Glutamatergic neuron (in vitro differentiated cells): ENCODE measurements at regions not wholly inside any gene's neighbourhood (a gene's known extent, or its start where the extent isn't known, plus 50 kb on each side); places are given as distances from the start of the nearest gene placed in this dataset.

Experiments used
- DNase-seq: peaks from one replicate; pipeline ENCODE4 v3.0.0; 2022
- H3K27ac Mint-ChIP-seq: one replicate; pipeline ENCODE4 v1.8.0; 2020; ENCODE audit warnings: mild to moderate bottlenecking, mixed read lengths, inconsistent platforms; ENCODE audit not compliant: unreplicated experiment
- H3K27me3 Mint-ChIP-seq: one replicate; pipeline ENCODE4 v1.8.0; 2020; ENCODE audit warnings: mild to moderate bottlenecking, moderate library complexity, mixed read lengths, inconsistent platforms; ENCODE audit not compliant: unreplicated experiment
- H3K36me3 Mint-ChIP-seq: one replicate; pipeline ENCODE4 v1.8.0; 2020; ENCODE audit warnings: mild to moderate bottlenecking, mixed read lengths, inconsistent platforms; ENCODE audit not compliant: unreplicated experiment
- H3K4me1 Mint-ChIP-seq: one replicate; pipeline ENCODE4 v1.8.0; 2020; ENCODE audit warnings: mild to moderate bottlenecking, low read depth, mixed read lengths, inconsistent platforms; ENCODE audit not compliant: unreplicated experiment
- H3K4me3 Mint-ChIP-seq: one replicate; pipeline ENCODE4 v1.8.0; 2020; ENCODE audit warnings: mild to moderate bottlenecking, mixed read lengths, inconsistent platforms; ENCODE audit not compliant: unreplicated experiment
- H3K9me3 Mint-ChIP-seq: one replicate; pipeline ENCODE4 v1.8.0; 2020; ENCODE audit warnings: mild to moderate bottlenecking, moderate library complexity, mixed read lengths, inconsistent platforms; ENCODE audit not compliant: unreplicated experiment
- CTCF ChIP-seq: fragments of 200-600 bp; sonication (generic); IDR thresholded peaks from one replicate; pipeline ENCODE4 v1.5.0; 2021; ENCODE audit not compliant: partially characterized antibody, unreplicated experiment

DNA sequence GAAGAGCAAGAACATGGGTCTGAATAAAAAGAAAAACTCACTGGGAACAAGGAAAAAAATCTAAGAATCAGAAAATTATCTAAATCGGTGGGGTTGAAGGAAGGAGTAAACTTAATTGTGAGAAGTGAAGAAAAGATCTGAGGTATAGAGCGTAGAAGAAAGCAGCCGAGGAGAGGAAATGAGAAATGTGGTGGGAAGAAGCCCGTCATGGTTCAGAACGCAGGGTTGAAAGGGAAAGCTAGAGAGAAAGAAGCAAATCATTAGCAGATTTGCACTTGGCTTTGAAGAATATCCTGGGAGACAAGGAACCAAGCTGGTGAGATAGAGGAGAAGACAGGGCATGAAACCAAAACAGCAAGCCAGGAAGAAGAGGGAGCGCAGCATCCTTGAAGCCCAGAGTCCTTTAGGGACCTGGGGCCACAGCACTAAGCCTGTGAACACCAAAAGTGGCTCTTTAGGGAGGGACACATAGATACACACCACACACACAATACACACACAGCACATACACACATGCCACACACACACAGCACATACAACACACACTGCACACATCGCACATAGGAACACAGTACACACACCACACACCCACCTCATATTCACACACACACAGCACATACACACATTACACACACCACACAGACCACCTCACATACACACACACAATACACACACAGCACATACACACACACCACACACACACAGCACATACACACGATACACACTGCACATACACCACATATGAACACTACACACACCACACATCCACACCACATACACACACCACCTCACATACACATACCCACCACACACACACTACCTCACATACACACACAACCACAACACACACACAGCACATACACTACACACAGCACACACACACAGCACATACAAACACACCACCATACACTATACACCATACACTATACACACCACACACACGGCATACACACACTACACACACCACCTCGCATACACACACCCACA, 274.6 kb downstream of the ETAA1 start:
- H3K27ac Mint-ChIP-seq, result no peak overlapping the region
- no peak overlapping the region for H3K4me3 Mint-ChIP-seq
- TF ChIP-seq CTCF, result no peak
- DNase-seq, result no peak
- H3K36me3 Mint-ChIP-seq, result no peaks in the 10 kb centered on the region
- no peaks in the 10 kb centered on the region for H3K27me3 Mint-ChIP-seq
- H3K9me3 Mint-ChIP-seq, result no peaks in the 10 kb centered on the region
- H3K4me1 Mint-ChIP-seq, result peaks cover 4% of the 10 kb centered on the region

DNA sequence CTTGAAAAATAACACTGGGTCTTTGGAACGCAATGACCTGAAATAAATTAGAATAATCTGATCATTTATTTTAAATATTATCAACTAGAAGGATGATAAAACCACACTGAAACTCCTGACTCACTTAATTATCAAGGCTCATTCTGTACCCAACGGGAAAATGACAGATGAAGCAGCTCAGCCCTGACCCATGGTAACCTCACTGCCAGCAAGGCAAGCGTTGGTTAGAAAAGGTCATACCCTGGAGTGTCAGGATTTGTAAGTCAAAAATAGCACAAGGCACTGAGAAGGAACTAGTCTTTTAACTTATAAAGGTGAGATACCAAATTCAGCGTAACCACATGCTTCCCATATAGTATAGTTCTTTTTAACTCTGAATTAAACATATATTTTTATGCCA, 277.5 kb downstream of the ETAA1 start:
- Mint-ChIP-seq H3K9me3 (no peaks in the 10 kb centered on the region), H3K27ac (no peak overlapping the region), H3K36me3 (no peaks in the 10 kb centered on the region), H3K4me1 (peaks cover 4% of the 10 kb centered on the region), H3K4me3 (no peak overlapping the region), H3K27me3 (no peaks in the 10 kb centered on the region)
- DNase-seq, result no peak
- TF ChIP-seq CTCF, result no peak

GRCh38 chr2:67684991-67685390, 287.9 kb downstream of the ETAA1 start:
- H3K4me1 Mint-ChIP-seq, result no peaks in the 10 kb centered on the region
- no peak for TF ChIP-seq CTCF
- no peak overlapping the region for H3K4me3 Mint-ChIP-seq
- H3K36me3 Mint-ChIP-seq, result no peaks in the 10 kb centered on the region
- DNase-seq, result no peak
- H3K27me3 Mint-ChIP-seq, result peaks cover 1% of the 10 kb centered on the region
- H3K27ac Mint-ChIP-seq, result no peak overlapping the region
- no peaks in the 10 kb centered on the region for H3K9me3 Mint-ChIP-seq

DNA sequence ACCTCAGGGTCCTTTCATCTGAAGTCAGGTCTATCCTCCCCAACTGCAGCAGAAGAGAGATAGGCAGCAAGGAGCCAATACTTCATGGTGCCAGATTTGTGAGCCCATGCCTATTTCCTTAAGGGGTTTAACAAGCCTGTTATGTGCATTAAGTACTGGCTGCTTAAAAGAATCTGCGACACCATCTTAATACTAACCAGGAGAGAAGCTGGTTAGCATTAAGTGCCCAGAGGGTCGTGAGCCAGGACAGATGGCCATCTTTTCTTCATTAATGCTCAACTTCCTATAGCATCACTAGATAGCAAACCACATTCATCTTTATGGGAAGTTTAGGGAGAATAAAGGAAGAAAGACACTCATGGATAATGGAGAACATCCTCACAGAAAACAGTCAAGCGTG, 289.1 kb downstream of the ETAA1 start:
- H3K9me3 Mint-ChIP-seq, result no peaks in the 10 kb centered on the region
- H3K27me3 Mint-ChIP-seq, result peaks cover 1% of the 10 kb centered on the region
- no peaks in the 10 kb centered on the region for H3K4me1 Mint-ChIP-seq
- no peaks in the 10 kb centered on the region for H3K36me3 Mint-ChIP-seq
- no peak for DNase-seq
- TF ChIP-seq CTCF, result no peak
- H3K4me3 Mint-ChIP-seq, result no peak overlapping the region
- no peak overlapping the region for H3K27ac Mint-ChIP-seq

DNA sequence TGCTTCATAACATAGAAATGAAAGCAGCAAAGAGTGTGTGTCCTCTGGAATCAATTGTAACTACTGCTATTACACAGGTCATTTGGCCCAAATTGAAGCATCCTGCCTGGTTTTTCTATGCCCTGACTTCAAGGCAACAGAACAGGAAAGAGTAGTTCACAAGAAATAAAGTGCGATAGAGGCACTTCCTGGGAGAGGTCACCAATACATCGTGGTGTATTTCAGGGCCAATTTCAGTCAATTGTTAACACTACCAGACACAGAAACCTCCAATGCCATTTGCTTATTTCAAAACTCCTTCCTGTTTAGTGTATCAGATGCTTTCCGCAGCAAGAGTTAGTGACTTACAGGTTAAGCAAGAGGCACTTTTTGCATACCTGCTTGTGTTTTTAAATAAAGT, 292.1 kb downstream of the ETAA1 start:
- no peak for TF ChIP-seq CTCF
- no peaks in the 10 kb centered on the region for H3K36me3 Mint-ChIP-seq
- DNase-seq, result no peak

More for the DNA sequence above, 292.1 kb downstream of the ETAA1 start:
- H3K27ac Mint-ChIP-seq, result no peak overlapping the region
- no peaks in the 10 kb centered on the region for H3K4me1 Mint-ChIP-seq
- H3K4me3 Mint-ChIP-seq, result no peak overlapping the region
- peaks cover 3% of the 10 kb centered on the region for H3K27me3 Mint-ChIP-seq
- H3K9me3 Mint-ChIP-seq, result no peaks in the 10 kb centered on the region
